Stimulated activated CD8-positive, alpha-beta memory T cell treated with anti-CD3 and anti-CD28 coated beads, Interleukin-15, amount 100 ng/mL, for 48 hours (primary cell): ENCODE measurements at regions not wholly inside any gene's neighbourhood (a gene's known extent, or its start where the extent isn't known, plus 50 kb on each side); places are given as distances from the start of the nearest gene placed in this dataset.

Experiments
- DNase-seq, 2 donors: peaks; one replicate each; pipeline ENCODE4 v3.0.0-alpha.2; 2020; ENCODE audit warnings: low read depth in 2 of 2

DNA sequence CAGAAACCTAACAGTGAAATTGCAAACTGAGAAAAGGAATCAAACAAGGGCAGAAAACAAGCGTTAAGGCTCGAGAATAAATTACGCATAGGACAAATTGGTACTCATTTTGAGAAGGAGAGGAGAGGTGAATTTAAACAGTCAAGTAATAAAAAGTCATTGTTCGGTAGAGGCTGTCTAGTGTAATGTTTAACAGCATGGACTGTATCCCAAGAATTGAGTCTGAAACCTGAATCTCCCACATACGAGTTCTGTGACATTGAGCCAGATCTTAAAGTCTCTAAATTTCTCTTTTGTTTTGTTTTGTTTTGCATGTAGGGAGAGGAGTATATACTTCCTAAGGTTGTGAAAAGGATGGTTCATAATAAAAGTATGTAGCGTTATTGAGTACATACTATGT lies 216.5 kb upstream of the BTG1 start:
- no peak for DNase-seq

DNA sequence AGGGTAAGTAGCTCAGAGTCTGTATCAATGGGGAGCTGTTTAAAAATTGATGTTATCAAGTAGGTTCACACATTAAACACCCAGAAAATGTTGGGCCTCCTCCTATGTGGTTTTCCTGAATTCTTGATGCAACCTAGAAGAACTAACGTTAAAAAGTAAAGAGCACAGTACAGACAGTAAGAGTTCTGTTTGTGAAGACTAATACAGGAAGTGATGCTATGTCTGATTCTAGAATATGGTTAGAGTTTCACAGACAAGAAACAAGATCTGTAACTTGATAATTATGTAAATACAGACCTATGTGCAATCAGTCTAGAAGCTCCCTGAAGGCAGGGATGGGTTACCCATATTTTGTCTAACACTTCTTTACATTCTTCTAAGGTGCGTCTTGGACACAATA lies 214.9 kb upstream of the BTG1 start:
- no peak for DNase-seq

DNA sequence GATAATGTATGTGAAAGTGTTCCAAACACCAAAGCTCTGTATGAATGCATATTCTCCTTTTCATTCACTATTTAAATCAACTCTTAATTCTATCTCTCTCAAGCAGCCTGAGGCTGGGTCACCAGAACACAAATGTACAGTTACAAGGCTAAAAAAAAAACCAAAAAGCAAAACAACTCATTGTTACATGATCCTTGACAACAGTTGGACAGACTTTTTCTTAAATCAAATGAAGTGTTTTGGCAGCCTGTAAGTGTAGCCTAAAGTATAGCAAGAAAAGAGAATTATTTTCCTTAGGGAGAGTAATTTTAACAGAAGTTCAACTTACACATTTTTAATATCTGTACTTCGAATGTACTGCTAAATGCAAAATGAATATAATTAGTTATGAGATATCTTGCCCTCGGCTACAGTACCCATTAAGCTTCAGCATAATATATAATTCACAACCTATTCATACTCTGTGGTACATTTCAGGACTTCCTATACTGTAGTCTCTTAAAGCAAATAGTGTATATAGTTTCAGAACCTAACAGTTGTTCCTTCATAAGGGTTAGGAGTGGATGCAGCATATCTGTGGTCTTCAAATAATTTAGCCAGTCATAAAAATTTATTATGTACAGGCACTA lies 214.0 kb upstream of the BTG1 start:
- DNase-seq, result no peak

DNA sequence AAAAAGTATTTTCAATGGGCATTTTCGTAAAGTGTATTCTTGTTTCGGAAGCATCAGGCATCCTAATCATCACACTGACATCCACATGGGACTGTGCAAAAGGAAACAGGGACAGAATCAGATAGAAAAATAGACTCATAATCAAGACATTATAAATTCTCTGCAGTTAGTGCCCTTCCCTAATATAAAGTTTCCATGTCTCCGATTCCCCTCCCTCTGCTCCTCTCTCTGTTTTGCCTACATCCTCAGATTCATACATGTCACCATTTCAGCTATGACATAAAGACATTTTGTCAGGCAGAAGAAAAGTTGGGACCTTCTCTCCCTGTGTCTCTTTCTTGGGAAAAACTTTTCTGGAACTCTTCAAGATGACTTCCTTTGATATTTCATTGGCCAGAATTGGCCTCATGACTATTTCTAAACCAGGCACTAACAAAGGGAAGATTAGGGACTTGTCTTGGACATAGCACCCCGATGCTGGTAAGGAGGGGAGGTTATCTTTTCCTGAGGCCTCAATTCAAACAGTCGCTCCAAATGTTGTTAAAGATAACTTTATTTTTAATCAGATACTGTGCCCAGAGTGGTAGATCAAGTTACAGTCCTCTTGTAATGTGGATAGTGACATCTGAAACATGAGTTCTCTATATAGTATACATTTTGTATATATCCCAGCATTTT lies 212.1 kb upstream of the BTG1 start:
- no peak for DNase-seq

DNA sequence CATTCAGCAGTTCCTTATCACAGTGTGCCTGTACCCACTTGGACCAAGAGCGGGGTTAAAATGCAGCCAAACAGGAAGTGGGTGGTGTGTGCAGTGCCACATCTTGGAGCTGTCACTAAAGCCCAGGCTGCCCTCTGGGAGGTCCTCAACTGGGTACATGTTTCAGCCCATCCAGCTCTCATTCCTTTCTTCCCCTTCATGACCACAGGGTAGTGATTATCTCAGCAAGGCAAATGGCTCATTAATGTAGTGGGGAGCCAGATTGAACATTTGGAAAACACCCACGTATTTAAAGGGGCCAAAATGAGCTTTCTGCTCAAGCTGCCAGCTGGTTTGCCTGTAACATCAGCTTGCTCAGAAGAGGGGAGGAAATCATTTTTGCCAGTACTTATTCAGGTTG lies 210.8 kb upstream of the BTG1 start:
- no peak for DNase-seq

DNA sequence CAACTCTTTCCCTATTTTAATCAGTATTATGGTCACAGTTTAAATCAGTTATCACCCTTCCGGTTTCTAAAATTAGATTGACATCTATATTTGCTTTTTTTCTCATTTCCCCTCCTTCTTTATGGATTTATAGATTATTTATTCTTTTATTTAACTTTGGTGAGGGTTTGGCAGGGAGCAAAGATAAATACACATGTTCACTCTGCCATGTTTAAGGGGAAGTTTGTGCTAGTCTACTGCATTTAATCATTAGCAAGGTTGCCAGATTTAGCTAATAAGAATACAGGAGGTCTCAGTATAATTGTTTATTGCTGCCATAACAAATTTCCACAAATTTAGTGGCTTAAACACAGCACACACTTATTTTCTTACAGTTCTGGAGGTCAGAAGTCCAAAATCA lies 204.0 kb upstream of the BTG1 start:
- no peak for DNase-seq

DNA sequence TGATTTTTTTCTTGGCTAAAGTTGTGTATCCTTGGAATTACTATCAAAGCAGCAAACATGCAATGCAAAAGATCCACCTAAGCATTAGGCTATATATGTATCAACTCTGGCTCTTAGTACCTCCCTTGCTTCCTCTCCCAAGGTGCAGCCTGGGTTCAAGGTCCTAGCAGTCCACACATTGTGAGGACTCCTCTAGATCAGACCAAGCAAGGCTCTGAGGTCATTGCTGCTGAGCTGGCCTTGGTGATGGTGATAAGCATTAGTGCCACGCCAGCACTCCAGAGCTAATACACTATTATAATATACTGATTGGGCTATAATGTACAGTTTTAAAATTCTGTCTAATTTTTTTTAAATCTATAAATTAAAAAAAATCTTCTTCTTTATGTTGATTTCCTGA lies 196.9 kb upstream of the BTG1 start:
- no peak for DNase-seq

DNA sequence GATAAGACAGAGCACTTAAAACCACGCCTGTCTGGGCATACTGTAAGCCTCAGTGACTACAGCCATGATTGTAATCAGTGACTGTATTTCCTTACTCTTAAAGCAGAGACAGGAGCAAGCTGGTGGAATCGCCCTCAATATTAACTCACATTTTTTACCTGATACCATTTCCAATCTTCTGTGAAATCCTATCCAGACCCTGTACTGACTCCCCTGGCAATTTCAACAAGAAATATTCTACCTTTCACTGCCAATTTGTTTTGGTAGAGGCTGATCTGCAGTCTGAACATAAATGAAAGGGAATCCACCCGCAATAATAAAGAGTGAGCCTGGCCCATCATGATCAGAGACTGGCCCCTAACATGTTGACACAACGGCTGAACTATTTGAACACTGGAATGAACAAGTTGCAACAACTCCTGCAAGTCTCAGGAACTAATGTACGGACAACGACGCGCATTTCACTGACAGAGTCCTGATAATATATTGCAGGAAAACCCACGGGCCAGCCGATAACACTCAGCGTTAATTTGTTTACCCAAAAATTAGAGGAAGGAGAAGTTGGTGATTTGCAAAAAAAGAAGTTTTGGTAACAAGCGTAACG lies 195.5 kb upstream of the BTG1 start:
- DNase-seq, result no peak

DNA sequence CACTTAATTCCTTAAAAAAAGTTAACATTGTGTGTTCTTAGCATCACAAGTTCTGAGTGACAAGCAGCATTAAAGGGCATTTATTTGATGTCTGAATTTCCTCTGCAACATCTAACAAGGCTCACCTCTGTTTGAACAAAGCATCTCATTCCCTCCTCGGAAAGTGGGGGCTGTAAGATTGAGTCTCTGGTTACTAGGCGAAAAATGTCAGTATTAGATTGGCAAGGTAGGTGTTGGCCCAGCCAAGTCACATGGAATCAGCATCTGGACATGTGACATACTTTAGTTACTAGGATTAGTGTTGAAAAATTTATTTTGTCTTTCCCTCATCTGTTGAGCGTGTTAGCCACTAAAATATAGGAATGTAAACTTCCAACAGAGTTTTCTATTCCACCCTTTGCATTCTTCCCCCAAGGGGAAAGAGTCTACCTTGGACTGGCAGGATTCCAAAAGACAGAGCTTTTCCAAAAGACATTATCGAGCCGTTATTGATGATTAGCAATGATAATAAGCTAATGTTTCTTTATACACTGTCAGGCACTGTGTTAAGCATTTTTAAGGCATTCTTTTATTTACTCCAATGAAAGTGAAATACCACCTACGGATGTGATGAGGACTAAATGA lies 194.9 kb upstream of the BTG1 start:
- no peak for DNase-seq

DNA sequence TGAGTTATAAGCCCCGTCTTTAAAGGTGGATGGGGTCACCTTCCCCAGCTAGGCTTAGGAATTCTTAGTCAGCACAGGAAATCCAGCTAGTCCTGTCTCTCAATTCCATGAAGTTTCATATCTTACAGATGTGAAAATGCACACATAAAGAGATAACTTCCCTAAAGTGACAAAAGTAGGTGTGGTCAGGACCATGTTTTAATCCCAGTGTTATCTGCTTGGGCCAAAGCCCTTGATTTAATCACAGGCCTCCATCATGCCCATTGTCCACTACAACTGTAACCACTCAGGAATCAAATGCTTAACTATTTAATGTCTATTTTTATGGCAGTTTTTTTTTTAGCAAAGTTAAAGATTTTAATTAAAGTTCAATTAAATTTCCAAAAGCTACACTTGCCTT lies 194.4 kb upstream of the BTG1 start:
- no peak for DNase-seq

DNA sequence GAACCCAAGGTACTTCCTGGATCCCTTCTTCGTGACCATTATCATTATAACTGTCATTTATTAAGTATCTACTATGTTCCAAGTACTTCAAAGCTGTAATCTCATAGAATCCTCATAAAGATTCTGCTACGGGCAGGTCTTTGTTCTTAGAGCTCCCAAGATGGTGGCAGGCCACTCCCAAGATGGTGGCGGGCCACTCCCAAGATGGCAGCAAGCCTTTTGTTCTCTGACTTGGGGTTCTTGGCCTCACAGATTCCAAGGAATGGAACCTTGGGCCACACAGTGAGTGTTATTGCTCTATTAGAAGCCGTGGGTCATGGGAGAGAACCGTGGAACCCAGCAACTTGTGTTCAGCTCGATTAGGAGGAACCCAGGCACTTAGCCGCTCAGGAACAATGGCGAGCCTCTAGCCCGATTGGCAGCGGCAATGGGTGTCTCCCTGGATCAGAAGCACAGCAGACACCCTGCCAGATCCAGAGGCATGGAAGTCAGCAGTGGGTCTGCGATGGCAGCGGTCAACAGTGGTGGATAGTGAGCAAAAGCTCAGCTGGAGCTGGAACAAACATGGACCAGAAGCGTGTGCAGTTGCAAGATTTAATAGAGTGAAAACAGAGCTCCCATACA lies 193.7 kb upstream of the BTG1 start:
- DNase-seq, result no peak

DNA sequence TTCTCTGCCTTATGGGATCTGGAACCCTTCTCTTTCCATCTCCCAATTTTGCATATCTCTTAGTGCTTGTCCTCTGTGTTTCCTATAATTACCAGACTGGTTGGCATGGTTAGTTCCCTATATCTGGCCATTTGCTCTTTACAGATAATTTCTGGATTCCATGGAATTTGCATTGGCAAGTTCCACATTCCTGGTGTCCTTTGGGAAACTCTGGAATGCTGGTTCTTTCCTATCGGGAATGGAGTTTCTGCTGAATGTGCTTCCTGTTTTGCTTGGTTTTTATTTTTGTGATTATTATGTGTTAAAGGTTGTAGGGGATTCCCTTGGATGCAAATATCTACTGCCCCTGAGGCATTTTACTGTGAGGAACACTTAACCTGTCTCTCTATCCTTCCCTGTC lies 193.0 kb upstream of the BTG1 start:
- no peak for DNase-seq

DNA sequence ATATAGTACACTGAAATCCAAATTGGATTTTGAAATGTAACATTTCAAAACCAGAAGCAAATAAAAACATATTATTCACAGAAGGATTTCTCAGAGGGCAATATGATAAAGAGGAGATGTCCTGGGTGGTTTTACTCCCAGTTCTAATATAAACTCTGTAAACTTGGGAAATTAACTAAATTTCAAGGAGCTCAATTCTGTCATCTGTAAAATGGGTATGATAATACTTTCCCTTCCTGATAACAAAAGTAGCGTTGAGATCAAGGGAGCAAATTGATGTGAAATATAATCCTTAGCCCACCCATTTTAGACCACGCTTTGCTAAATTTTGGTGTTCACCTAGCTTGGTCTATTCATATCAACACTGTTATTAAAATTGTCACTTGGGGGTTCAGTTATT lies 192.5 kb upstream of the BTG1 start:
- no peak for DNase-seq

DNA sequence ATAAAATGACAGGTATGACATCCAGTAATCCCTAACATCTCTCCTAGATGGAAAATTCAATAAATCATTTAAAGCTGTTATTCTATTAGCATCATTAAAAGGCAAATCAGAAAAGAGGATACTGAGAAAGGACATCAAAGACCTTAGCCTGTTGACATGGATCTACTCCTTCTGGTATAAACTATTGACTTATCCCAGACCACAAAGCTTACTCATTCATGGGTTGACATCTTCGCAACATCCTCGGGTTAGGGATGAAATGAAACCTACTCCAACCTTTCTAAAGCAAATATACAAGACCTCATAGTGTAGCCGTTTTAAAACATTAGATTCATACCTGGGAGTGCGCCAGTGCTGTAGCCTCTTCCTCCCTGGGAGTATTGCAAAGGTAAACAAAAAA lies 191.5 kb upstream of the BTG1 start:
- no peak for DNase-seq

DNA sequence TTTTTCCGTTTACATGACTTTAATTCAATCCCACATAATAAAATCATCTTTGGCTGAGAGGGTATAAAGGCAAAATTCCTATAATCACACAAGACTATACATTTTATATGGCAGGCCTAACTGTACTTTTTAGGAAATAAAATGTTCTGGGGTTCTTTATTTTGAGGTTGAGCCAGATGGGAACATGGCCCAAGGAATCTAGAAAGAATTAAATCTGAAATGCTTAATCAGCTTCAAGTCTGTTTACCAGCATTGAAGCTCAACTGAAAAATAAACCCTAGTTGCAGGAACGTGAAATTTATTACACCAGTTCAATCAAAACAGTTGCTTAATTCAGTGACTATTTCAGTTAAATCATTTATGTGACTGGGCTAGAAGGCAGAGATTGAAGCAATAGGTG lies 191.0 kb upstream of the BTG1 start:
- DNase-seq, result no peak

DNA sequence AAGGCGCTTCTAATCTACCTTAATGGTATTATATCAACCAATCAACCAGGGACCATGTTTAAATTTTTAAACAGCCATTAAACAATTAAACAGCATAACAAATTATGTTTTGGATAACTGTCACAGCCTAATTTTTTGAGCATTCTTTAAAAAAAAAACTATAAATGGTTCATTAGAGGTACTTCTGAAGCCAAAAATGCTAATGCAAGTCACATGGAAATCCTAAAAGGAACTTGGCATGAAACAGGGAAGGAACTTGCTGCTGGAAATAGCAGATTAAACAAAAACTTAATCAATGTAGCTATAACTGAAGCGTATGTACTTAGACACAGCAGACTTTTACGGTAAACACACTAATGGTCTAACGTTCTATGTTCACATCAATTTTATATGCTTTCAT lies 190.2 kb upstream of the BTG1 start:
- DNase-seq, result no peak

DNA sequence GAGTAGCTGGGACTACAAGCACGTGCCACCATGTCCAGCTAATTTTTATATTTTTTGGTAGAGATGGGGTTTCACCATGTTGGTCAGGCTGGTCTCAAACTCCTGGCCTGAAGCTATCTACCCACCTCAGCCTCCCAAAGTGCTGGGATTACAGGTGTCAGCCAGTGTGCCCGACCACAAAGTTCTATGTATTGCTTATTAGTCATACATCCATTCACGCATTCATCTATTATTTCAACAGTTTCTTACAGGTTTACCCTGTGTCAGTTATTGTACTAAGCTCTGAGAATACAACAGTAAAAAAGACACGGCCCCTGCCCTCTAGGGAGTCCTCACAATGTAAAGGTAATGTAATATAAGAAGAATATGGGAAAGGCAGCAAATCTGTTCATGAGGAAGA lies 188.9 kb upstream of the BTG1 start:
- DNase-seq, result no peak

DNA sequence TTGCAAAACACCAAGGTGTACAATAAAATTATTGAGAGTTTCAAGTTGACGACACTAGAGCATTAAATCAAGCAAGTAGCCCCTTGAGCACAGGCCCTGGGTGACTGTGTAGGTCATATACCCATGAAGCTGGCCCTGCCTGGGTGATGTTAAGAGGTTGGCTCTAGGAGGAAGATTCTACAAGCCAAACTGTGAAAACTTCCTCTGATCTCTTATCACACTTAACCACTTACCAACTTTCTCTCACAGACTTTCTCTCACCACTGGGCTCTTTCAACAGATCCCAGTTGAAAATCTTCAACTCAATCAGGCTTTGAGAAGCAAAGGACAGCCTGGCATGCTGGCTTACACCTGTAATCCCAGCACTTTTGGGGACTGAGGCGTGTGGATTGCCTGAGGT lies 186.9 kb upstream of the BTG1 start:
- DNase-seq, result no peak

DNA sequence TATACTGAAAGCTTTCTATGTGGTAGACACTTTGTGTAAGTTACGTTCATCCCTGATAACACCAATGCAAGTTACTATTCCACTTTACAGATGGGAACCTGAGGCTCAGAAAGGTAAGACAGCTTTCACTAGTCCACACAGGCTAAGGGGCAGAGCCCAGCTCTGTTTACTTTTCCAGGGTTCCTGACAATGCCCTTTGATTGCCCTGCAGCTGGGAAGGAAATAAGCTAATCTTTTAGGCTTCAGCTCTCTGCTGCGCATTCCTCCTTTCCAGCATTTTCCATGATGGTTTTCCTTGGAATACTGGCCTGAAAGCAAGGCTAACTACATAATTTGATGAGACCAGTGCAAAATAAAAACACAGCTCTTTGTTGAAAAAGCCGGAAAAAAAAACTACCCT lies 185.7 kb upstream of the BTG1 start:
- DNase-seq, result no peak

DNA sequence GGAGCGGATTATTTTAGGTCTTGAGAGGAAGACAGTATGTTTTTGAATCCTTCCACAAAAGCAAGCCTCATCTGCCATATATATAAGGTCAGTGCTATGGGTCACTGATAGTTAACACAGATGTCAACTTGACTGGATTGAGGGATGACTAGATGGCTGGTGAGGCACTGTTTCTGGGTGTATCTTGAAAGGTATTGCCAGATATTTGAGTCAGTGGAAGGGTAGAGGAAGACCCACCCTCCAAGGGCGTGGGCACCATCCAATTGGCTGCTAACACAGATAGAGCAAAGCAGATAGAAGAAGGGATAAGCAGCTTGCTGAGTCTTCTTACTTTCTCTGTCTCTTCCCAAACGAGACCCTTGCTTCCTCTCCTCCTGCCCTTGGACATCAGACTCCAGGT lies 185.0 kb upstream of the BTG1 start:
- no peak for DNase-seq

DNA sequence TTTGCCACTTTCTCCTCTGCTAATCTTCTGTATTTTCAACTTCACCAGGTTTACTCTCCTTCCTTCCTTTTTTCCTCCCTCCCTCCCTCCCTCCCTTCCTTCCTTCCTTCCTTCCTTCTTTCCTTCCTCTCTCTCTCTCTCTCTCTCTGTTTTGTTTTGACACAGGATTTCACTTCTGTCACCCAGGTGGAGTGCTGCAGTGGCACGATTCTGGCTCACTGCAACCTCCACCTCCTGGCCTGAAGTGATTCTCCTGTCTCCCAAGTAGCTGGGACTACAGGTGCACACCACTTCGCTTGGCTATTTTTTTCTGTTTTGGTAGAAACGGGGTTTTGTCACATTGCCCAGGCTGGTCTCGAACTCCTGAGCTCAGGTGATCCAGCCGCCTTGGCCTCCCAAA lies 181.2 kb upstream of the BTG1 start:
- no peak for DNase-seq

DNA sequence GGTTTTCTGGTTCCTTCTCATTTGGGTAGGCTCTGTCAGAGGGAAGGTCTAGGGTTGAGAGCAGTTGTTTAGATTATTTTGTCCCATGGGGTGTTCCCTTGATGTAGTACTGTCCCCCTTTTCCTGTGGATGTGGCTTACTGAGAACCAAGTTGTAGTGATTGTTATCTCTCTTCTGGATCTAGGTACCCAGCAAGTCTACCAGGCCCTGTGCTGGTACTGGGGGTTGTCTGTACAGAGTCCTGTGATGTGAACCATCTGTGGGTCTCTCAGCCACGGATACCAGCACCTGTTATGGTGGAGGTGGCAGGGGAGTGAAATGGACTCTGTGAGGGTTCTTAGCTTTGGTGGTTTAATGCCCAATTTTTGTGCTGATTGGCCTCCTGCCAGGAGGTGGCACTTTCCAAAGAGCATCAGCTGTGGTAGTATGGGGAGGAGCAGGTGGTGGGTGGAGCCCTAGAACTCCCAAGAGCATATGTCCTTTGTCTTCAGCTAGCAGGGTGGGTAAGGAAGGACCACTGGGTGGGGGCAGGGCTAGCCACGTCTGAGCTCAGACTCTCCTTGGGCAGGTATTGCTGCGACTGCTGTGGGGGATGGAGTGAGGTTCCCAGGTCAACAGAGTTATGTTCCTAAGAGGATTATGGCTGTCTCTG lies 179.3 kb upstream of the BTG1 start:
- no peak for DNase-seq
